ENCODE measurements at regions not wholly inside any gene's neighbourhood (a gene's known extent, or its start where the extent isn't known, plus 50 kb on each side); places are given as distances from the start of the nearest gene placed in this dataset.

GRCh38 chr2:108092886-108093285, 106.6 kb downstream of the SLC5A7 start:
- H3K27me3 ChIP-seq (ENCODE audit: control insufficient read depth, insufficient read depth, low read length): no peaks in the 10 kb centered on the region
- H3K4me1 ChIP-seq (ENCODE audit: control insufficient read depth, insufficient read depth, low read length): no peaks in the 10 kb centered on the region
- H3K9me3 ChIP-seq (ENCODE audit: control insufficient read depth, insufficient read depth, low read length): no peaks in the 10 kb centered on the region
- H3K4me3 ChIP-seq (ENCODE audit: low read depth, low read length): no peak overlapping the region
- no peaks in the 10 kb centered on the region for H3K36me3 ChIP-seq (ENCODE audit: control insufficient read depth, insufficient read depth, low read length)
- 78% methylated on average over 1 of the region's 1 CpG for WGBS (ENCODE audit: insufficient coverage)
- no peak overlapping the region for H3K27ac ChIP-seq (ENCODE audit: low read depth, low read length)
- DNase-seq (ENCODE audit: low read depth in 4 of 6, low spot score in 6 of 6): no peak

- Histone ChIP-seq H3K9me3 (ENCODE audit: control insufficient read depth, insufficient read depth, low read length) (no peaks in the 10 kb centered on the region), H3K27ac (ENCODE audit: low read depth, low read length) (no peak overlapping the region), H3K4me3 (ENCODE audit: low read depth, low read length) (no peak overlapping the region), H3K27me3 (ENCODE audit: control insufficient read depth, insufficient read depth, low read length) (no peaks in the 10 kb centered on the region), H3K36me3 (ENCODE audit: control insufficient read depth, insufficient read depth, low read length) (no peaks in the 10 kb centered on the region), H3K4me1 (ENCODE audit: control insufficient read depth, insufficient read depth, low read length) (no peaks in the 10 kb centered on the region)
- DNase-seq (ENCODE audit: low read depth in 4 of 6, low spot score in 6 of 6): no peak
- 73% methylated on average over 3 of the region's 4 CpGs for WGBS (ENCODE audit: insufficient coverage)
Measured at GRCh38 chr2:108101481-108101880, 115.2 kb downstream of the SLC5A7 start.

- peak in 1 of 6 donors; percentile 72 for DNase-seq (ENCODE audit: low read depth in 4 of 6, low spot score in 6 of 6)
- no CpG with 5 or more reads among the region's 3 CpGs for WGBS (ENCODE audit: insufficient coverage)
- no peaks in the 10 kb centered on the region for H3K36me3 ChIP-seq (ENCODE audit: control insufficient read depth, insufficient read depth, low read length)
- H3K27ac ChIP-seq (ENCODE audit: low read depth, low read length): no peak overlapping the region
- H3K27me3 ChIP-seq (ENCODE audit: control insufficient read depth, insufficient read depth, low read length): no peaks in the 10 kb centered on the region
- H3K4me1 ChIP-seq (ENCODE audit: control insufficient read depth, insufficient read depth, low read length): no peaks in the 10 kb centered on the region
- H3K4me3 ChIP-seq (ENCODE audit: low read depth, low read length): no peak overlapping the region
- no peaks in the 10 kb centered on the region for H3K9me3 ChIP-seq (ENCODE audit: control insufficient read depth, insufficient read depth, low read length)
Measured at GRCh38 chr2:108106731-108107130, 120.4 kb downstream of the SLC5A7 start.

- Histone ChIP-seq H3K4me3 (ENCODE audit: low read depth, low read length) (no peak overlapping the region), H3K36me3 (ENCODE audit: control insufficient read depth, insufficient read depth, low read length) (no peaks in the 10 kb centered on the region), H3K4me1 (ENCODE audit: control insufficient read depth, insufficient read depth, low read length) (no peaks in the 10 kb centered on the region), H3K27me3 (ENCODE audit: control insufficient read depth, insufficient read depth, low read length) (no peaks in the 10 kb centered on the region), H3K27ac (ENCODE audit: low read depth, low read length) (no peak overlapping the region), H3K9me3 (ENCODE audit: control insufficient read depth, insufficient read depth, low read length) (no peaks in the 10 kb centered on the region)
- WGBS (ENCODE audit: insufficient coverage): 78% methylated on average over 1 of the region's 2 CpGs
- no peak for DNase-seq (ENCODE audit: low read depth in 4 of 6, low spot score in 6 of 6)
Measured at GRCh38 chr2:108111936-108112335, 125.6 kb downstream of the SLC5A7 start.

GRCh38 chr2:108115868-108116267, 123.9 kb upstream of the SULT1C3 start:
- WGBS (ENCODE audit: insufficient coverage): no CpG with 5 or more reads among the region's 3 CpGs
- no peaks in the 10 kb centered on the region for H3K27me3 ChIP-seq (ENCODE audit: control insufficient read depth, insufficient read depth, low read length)
- no peak overlapping the region for H3K27ac ChIP-seq (ENCODE audit: low read depth, low read length)
- H3K4me1 ChIP-seq (ENCODE audit: control insufficient read depth, insufficient read depth, low read length): no peaks in the 10 kb centered on the region
- H3K9me3 ChIP-seq (ENCODE audit: control insufficient read depth, insufficient read depth, low read length): no peaks in the 10 kb centered on the region
- no peak for DNase-seq (ENCODE audit: low read depth in 4 of 6, low spot score in 6 of 6)
- H3K4me3 ChIP-seq (ENCODE audit: low read depth, low read length): no peak overlapping the region
- no peaks in the 10 kb centered on the region for H3K36me3 ChIP-seq (ENCODE audit: control insufficient read depth, insufficient read depth, low read length)

GRCh38 chr2:108118996-108119395, 120.8 kb upstream of the SULT1C3 start:
- Histone ChIP-seq H3K4me1 (ENCODE audit: control insufficient read depth, insufficient read depth, low read length) (no peaks in the 10 kb centered on the region), H3K4me3 (ENCODE audit: low read depth, low read length) (no peak overlapping the region), H3K36me3 (ENCODE audit: control insufficient read depth, insufficient read depth, low read length) (no peaks in the 10 kb centered on the region), H3K27me3 (ENCODE audit: control insufficient read depth, insufficient read depth, low read length) (no peaks in the 10 kb centered on the region), H3K27ac (ENCODE audit: low read depth, low read length) (no peak overlapping the region), H3K9me3 (ENCODE audit: control insufficient read depth, insufficient read depth, low read length) (no peaks in the 10 kb centered on the region)
- DNase-seq (ENCODE audit: low read depth in 4 of 6, low spot score in 6 of 6): no peak
- WGBS (ENCODE audit: insufficient coverage): no CpG with 5 or more reads among the region's 2 CpGs

GRCh38 chr2:108119492-108119891, 120.3 kb upstream of the SULT1C3 start:
- Histone ChIP-seq H3K27ac (ENCODE audit: low read depth, low read length) (no peak overlapping the region), H3K9me3 (ENCODE audit: control insufficient read depth, insufficient read depth, low read length) (no peaks in the 10 kb centered on the region), H3K4me3 (ENCODE audit: low read depth, low read length) (no peak overlapping the region), H3K4me1 (ENCODE audit: control insufficient read depth, insufficient read depth, low read length) (no peaks in the 10 kb centered on the region), H3K36me3 (ENCODE audit: control insufficient read depth, insufficient read depth, low read length) (no peaks in the 10 kb centered on the region), H3K27me3 (ENCODE audit: control insufficient read depth, insufficient read depth, low read length) (no peaks in the 10 kb centered on the region)
- no peak for DNase-seq (ENCODE audit: low read depth in 4 of 6, low spot score in 6 of 6)
- 89% methylated on average over 1 of the region's 3 CpGs for WGBS (ENCODE audit: insufficient coverage)

- peak in 2 of 6 donors; percentile 2 to 71 for DNase-seq (ENCODE audit: low read depth in 4 of 6, low spot score in 6 of 6)
- no peaks in the 10 kb centered on the region for H3K36me3 ChIP-seq (ENCODE audit: control insufficient read depth, insufficient read depth, low read length)
- H3K4me3 ChIP-seq (ENCODE audit: low read depth, low read length): no peak overlapping the region
- 29% methylated on average over 1 of the region's 4 CpGs for WGBS (ENCODE audit: insufficient coverage)
- no peaks in the 10 kb centered on the region for H3K4me1 ChIP-seq (ENCODE audit: control insufficient read depth, insufficient read depth, low read length)
- H3K9me3 ChIP-seq (ENCODE audit: control insufficient read depth, insufficient read depth, low read length): no peaks in the 10 kb centered on the region
- no peaks in the 10 kb centered on the region for H3K27me3 ChIP-seq (ENCODE audit: control insufficient read depth, insufficient read depth, low read length)
- no peak overlapping the region for H3K27ac ChIP-seq (ENCODE audit: low read depth, low read length)
Measured at GRCh38 chr2:108124736-108125495, 114.9 kb upstream of the SULT1C3 start.

- Histone ChIP-seq H3K27me3 (ENCODE audit: control insufficient read depth, insufficient read depth, low read length) (no peaks in the 10 kb centered on the region), H3K4me1 (ENCODE audit: control insufficient read depth, insufficient read depth, low read length) (no peaks in the 10 kb centered on the region), H3K9me3 (ENCODE audit: control insufficient read depth, insufficient read depth, low read length) (no peaks in the 10 kb centered on the region), H3K4me3 (ENCODE audit: low read depth, low read length) (no peak overlapping the region), H3K36me3 (ENCODE audit: control insufficient read depth, insufficient read depth, low read length) (no peaks in the 10 kb centered on the region), H3K27ac (ENCODE audit: low read depth, low read length) (no peak overlapping the region)
- WGBS (ENCODE audit: insufficient coverage): no CpG with 5 or more reads among the region's 1 CpG
- peak in 1 of 6 donors; percentile 69 for DNase-seq (ENCODE audit: low read depth in 4 of 6, low spot score in 6 of 6)
Measured at GRCh38 chr2:108125581-108125980, 114.2 kb upstream of the SULT1C3 start.

- H3K9me3 ChIP-seq (ENCODE audit: control insufficient read depth, insufficient read depth, low read length): no peaks in the 10 kb centered on the region
- no peak overlapping the region for H3K27ac ChIP-seq (ENCODE audit: low read depth, low read length)
- peak in 1 of 6 donors; percentile 42 for DNase-seq (ENCODE audit: low read depth in 4 of 6, low spot score in 6 of 6)
- H3K4me1 ChIP-seq (ENCODE audit: control insufficient read depth, insufficient read depth, low read length): no peaks in the 10 kb centered on the region
- H3K27me3 ChIP-seq (ENCODE audit: control insufficient read depth, insufficient read depth, low read length): no peaks in the 10 kb centered on the region
- no peak overlapping the region for H3K4me3 ChIP-seq (ENCODE audit: low read depth, low read length)
- no peaks in the 10 kb centered on the region for H3K36me3 ChIP-seq (ENCODE audit: control insufficient read depth, insufficient read depth, low read length)
- WGBS (ENCODE audit: insufficient coverage): no CpG with 5 or more reads among the region's 4 CpGs
Measured at GRCh38 chr2:108128249-108128648, 111.5 kb upstream of the SULT1C3 start.

Measured in spinal cord (tissue), 9 donors.